Amniotic epithelial cell (primary cell): ENCODE measurements at regions not wholly inside any gene's neighbourhood (a gene's known extent, or its start where the extent isn't known, plus 50 kb on each side); places are given as distances from the start of the nearest gene placed in this dataset.

Source experiments
- DNase-seq: peaks from one replicate; pipeline ENCODE4 v3.0.0-alpha.2; 2010; ENCODE audit warnings: low read depth

- DNase-seq, result peak; percentile 96
Observed at GRCh38 chr10:3482200-3482993, 302.6 kb downstream of the KLF6 start.

GRCh38 chr10:3481496-3481895 is 303.5 kb downstream of the KLF6 start:
- no peak for DNase-seq

- DNase-seq, result no peak
Observed at GRCh38 chr10:3480990-3481315, 304.1 kb downstream of the KLF6 start.

- no peak for DNase-seq
Observed at GRCh38 chr10:3480281-3480989, 304.6 kb downstream of the KLF6 start.

- DNase-seq, result no peak
Observed at GRCh38 chr10:3478632-3479240, 306.2 kb upstream of the PITRM1 start.

GRCh38 chr10:3478153-3478552 is 305.6 kb upstream of the PITRM1 start:
- DNase-seq, result no peak

GRCh38 chr10:3477683-3478082 is 305.1 kb upstream of the PITRM1 start:
- DNase-seq, result peak; percentile 96

- DNase-seq, result peak; percentile 36
Observed at GRCh38 chr10:3476640-3477448, 304.3 kb upstream of the PITRM1 start.

- DNase-seq, result no peak
Observed at GRCh38 chr10:3476186-3476585, 303.6 kb upstream of the PITRM1 start.

GRCh38 chr10:3475367-3475766 is 302.8 kb upstream of the PITRM1 start:
- DNase-seq, result no peak

GRCh38 chr10:3474266-3474665 is 301.7 kb upstream of the PITRM1 start:
- DNase-seq, result no peak

- DNase-seq, result no peak
Observed at GRCh38 chr10:3473271-3473670, 300.7 kb upstream of the PITRM1 start.

- peak; percentile 97 for DNase-seq
Observed at GRCh38 chr10:3472287-3473051, 299.9 kb upstream of the PITRM1 start.

GRCh38 chr10:3471927-3472286 is 299.3 kb upstream of the PITRM1 start:
- DNase-seq, result no peak

GRCh38 chr10:3471472-3471871 is 298.9 kb upstream of the PITRM1 start:
- no peak for DNase-seq

GRCh38 chr10:3470191-3470590 is 297.6 kb upstream of the PITRM1 start:
- no peak for DNase-seq

GRCh38 chr10:3469639-3470020 is 297.0 kb upstream of the PITRM1 start:
- no peak for DNase-seq

- DNase-seq, result peak; percentile 95
Observed at GRCh38 chr10:3468919-3469638, 296.5 kb upstream of the PITRM1 start.

GRCh38 chr10:3467052-3467951 is 294.7 kb upstream of the PITRM1 start:
- peak; percentile 98 for DNase-seq

GRCh38 chr10:3465406-3465891 is 292.9 kb upstream of the PITRM1 start:
- no peak for DNase-seq
